Hepatocyte (in vitro differentiated cells): ENCODE measurements at regions not wholly inside any gene's neighbourhood (a gene's known extent, or its start where the extent isn't known, plus 50 kb on each side); places are given as distances from the start of the nearest gene placed in this dataset.

Experiments used
- DNase-seq: peaks from one replicate; pipeline ENCODE4 v3.0.0-alpha.2; 2016; ENCODE audit warnings: low spot score
- H2AFZ ChIP-seq: fragments of 200-600 bp; sonication (generic); 2 replicates; pipeline ENCODE4 v1.6.0; 2016; ENCODE audit warnings: antibody characterized with exemption, mild to moderate bottlenecking
- H3K27ac ChIP-seq: fragments of 200-600 bp; sonication (generic); 2 replicates; pipeline ENCODE4 v1.5.1; 2016; ENCODE audit warnings: mild to moderate bottlenecking
- H3K27me3 ChIP-seq: fragments of 200-600 bp; sonication (generic); 2 replicates; pipeline ENCODE4 v1.6.1; 2016
- H3K36me3 ChIP-seq: fragments of 200-600 bp; sonication (generic); replicated peaks from 2 replicates; pipeline ENCODE4 v1.5.1; 2016; ENCODE audit warnings: low read depth; ENCODE audit not compliant: insufficient read depth
- H3K4me1 ChIP-seq: fragments of 200-600 bp; sonication (generic); 2 replicates; pipeline ENCODE4 v1.5.1; 2016; ENCODE audit warnings: mild to moderate bottlenecking, moderate library complexity; ENCODE audit not compliant: insufficient read depth
- H3K4me2 ChIP-seq: fragments of 200-600 bp; sonication (generic); 2 replicates; pipeline ENCODE4 v1.6.0; 2016
- H3K4me3 ChIP-seq: fragments of 200-600 bp; sonication (generic); 2 replicates; pipeline ENCODE4 v1.5.1; 2016; ENCODE audit warnings: mild to moderate bottlenecking
- H3K79me2 ChIP-seq: fragments of 200-600 bp; sonication (generic); 2 replicates; pipeline ENCODE4 v1.6.0; 2017; ENCODE audit warnings: mild to moderate bottlenecking
- H3K9me2 ChIP-seq: fragments of 200-600 bp; sonication (generic); replicated peaks from 2 replicates; pipeline ENCODE4 v1.6.0; 2017; ENCODE audit warnings: mild to moderate bottlenecking; ENCODE audit not compliant: insufficient read depth
- H3K9me3 ChIP-seq: fragments of 200-600 bp; sonication (generic); 2 replicates; pipeline ENCODE4 v1.5.1; 2016; ENCODE audit warnings: low read depth, mild to moderate bottlenecking
- H4K20me1 ChIP-seq: fragments of 200-600 bp; sonication (generic); 2 replicates; pipeline ENCODE4 v1.6.0; 2016; ENCODE audit warnings: mild to moderate bottlenecking; ENCODE audit not compliant: insufficient read depth, poor library complexity, severe bottlenecking
- CTCF ChIP-seq: fragments of 200-600 bp; sonication (generic); IDR thresholded peaks from 2 replicates; pipeline ENCODE4 v1.5.1; 2016; ENCODE audit warnings: antibody characterized with exemption, mild to moderate bottlenecking; ENCODE audit not compliant: poor library complexity
- EZH2 ChIP-seq: fragments of 200-600 bp; sonication (generic); IDR thresholded peaks from 2 replicates; pipeline ENCODE4 v1.6.1; 2016; ENCODE audit warnings: antibody characterized with exemption, mild to moderate bottlenecking, borderline replicate concordance
- EZH2phosphoT487 ChIP-seq: fragments of 200-600 bp; sonication (generic); IDR thresholded peaks from one replicate; pipeline ENCODE4 v1.6.1; 2018; ENCODE audit warnings: antibody characterized with exemption, mild to moderate bottlenecking, low read depth, moderate library complexity; ENCODE audit not compliant: unreplicated experiment, severe bottlenecking
- WGBS: methylation state at CpG from one replicate; pipeline ENCODE4 v1.1.6; 2016; ENCODE audit warnings: low lambda C conversion rate; ENCODE audit errors: missing lambda C conversion rate; 5-methylcytosine and 5-hydroxymethylcytosine counted together

DNA sequence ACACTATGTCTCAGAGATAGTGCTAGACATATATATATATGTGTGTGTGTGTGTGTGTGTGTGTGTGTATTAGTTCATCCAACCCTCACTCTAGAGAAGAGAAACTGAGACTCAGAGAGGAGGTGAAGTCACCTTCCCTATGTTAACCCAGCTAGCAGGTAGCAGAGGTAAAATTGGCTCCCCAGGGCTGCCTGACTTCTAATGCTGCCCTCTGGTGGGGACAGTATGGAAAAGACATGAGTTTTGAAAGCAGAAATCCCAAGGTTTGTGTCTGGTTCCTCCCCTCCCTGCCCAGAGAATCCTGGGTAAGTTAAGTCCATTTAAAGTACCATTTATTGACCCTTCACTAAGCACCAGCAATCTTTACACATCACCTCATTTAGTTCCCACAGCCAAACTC, 137.7 kb downstream of the THNSL2 start:
- Histone ChIP-seq H3K9me2 (no peaks in the 10 kb centered on the region), H3K4me2 (no peak overlapping the region), H3K79me2 (no peaks in the 10 kb centered on the region), H2AFZ (no peak overlapping the region), H3K4me1 (no peaks in the 10 kb centered on the region), H3K27ac (no peak overlapping the region), H4K20me1 (no peaks in the 10 kb centered on the region), H3K9me3 (no peaks in the 10 kb centered on the region), H3K36me3 (no peaks in the 10 kb centered on the region), H3K27me3 (no peaks in the 10 kb centered on the region), H3K4me3 (no peak overlapping the region)
- DNase-seq: peak; percentile 29
- TF ChIP-seq CTCF (peak; percentile 33), EZH2phosphoT487 (no peak)

DNA sequence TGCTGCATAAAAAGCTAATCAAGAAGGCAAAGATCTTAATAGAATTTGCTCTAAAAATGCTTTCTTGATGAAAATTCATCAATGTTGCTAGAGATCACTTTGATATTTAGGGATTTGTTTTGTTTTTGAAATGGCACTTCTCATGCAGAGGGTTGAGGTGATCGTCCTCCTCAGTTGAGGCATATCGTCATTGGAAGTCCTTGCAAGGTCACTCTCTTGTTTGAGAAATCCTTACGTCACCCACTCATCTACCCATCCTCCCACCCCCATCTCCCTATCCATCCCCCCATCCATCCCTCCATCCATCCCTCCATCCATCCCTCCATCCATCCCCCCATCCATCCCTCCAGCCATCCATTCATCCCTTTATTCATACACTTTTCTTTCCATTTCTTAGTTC, 133.7 kb downstream of the THNSL2 start:
- WGBS: 100% methylated on average over 2 of the region's 3 CpGs
- no peaks in the 10 kb centered on the region for H3K9me2 ChIP-seq
- no peaks in the 10 kb centered on the region for H3K36me3 ChIP-seq

GRCh38 chr2:88296247-88296646, 126.1 kb downstream of the THNSL2 start:
- DNase-seq: no peak
- Histone ChIP-seq H4K20me1 (no peaks in the 10 kb centered on the region), H3K79me2 (no peaks in the 10 kb centered on the region), H3K4me2 (no peak overlapping the region), H3K36me3 (no peaks in the 10 kb centered on the region), H3K27ac (no peak overlapping the region), H3K4me1 (no peaks in the 10 kb centered on the region), H3K9me2 (no peaks in the 10 kb centered on the region), H3K9me3 (no peaks in the 10 kb centered on the region), H3K27me3 (no peaks in the 10 kb centered on the region), H3K4me3 (no peak overlapping the region), H2AFZ (no peak overlapping the region)
- TF ChIP-seq CTCF (no peak), EZH2 (no peak), EZH2phosphoT487 (no peak)
- 92% methylated on average over 2 of the region's 2 CpGs for WGBS

More for the DNA sequence above, 133.7 kb downstream of the THNSL2 start:
- H3K4me1 ChIP-seq: no peaks in the 10 kb centered on the region
- no peaks in the 10 kb centered on the region for H4K20me1 ChIP-seq
- no peaks in the 10 kb centered on the region for H3K9me3 ChIP-seq
- no peaks in the 10 kb centered on the region for H3K79me2 ChIP-seq
- no peak overlapping the region for H2AFZ ChIP-seq
- no peaks in the 10 kb centered on the region for H3K27me3 ChIP-seq
- H3K27ac ChIP-seq: no peak overlapping the region
- H3K4me2 ChIP-seq: no peak overlapping the region
- TF ChIP-seq CTCF (no peak), EZH2phosphoT487 (no peak), EZH2 (no peak)
- DNase-seq: no peak
- no peak overlapping the region for H3K4me3 ChIP-seq

- Histone ChIP-seq H3K27me3 (no peaks in the 10 kb centered on the region), H3K9me2 (no peaks in the 10 kb centered on the region), H2AFZ (no peak overlapping the region), H4K20me1 (no peaks in the 10 kb centered on the region), H3K4me1 (no peaks in the 10 kb centered on the region), H3K4me2 (no peak overlapping the region), H3K79me2 (no peaks in the 10 kb centered on the region), H3K36me3 (no peaks in the 10 kb centered on the region), H3K4me3 (no peak overlapping the region), H3K9me3 (no peaks in the 10 kb centered on the region), H3K27ac (no peak overlapping the region)
- 95% methylated on average over 40 of the region's 43 CpGs for WGBS
- TF ChIP-seq CTCF (no peak), EZH2phosphoT487 (no peak), EZH2 (no peak)
- no peak for DNase-seq
These were observed 113.9 kb downstream of the THNSL2 start for GRCh38 chr2:88283886-88284592.
